ENCODE measurements at regions not wholly inside any gene's neighbourhood (a gene's known extent, or its start where the extent isn't known, plus 50 kb on each side); places are given as distances from the start of the nearest gene placed in this dataset.
"Not testable (repeated sequence)": the region's sequence is repeated elsewhere in the genome, so short reads cannot be mapped to it uniquely, and the experiment has no call there.

GRCh38 chr10:109062371-109062770 lies 860.9 kb downstream of the XPNPEP1 start:
- ATAC-seq (peak; percentile 19), DNase-seq (no peak)
- intact Hi-C loops (cut with DNase I, micrococcal nuclease), result no loop called here
- Histone ChIP-seq H3K4me1 (ENCODE audit: low read depth) (no peaks in the 10 kb centered on the region), H3K4me3 (no peak overlapping the region), H3K36me3 (ENCODE audit: low read depth) (no peaks in the 10 kb centered on the region), H3K9me3 (no peaks in the 10 kb centered on the region)
- TF ChIP-seq CTCF (IDR thresholded peaks at IDR 0.05), result no peak

GRCh38 chr10:109055243-109055642 lies 868.1 kb downstream of the XPNPEP1 start:
- no peak for TF ChIP-seq CTCF (IDR thresholded peaks at IDR 0.05)

GRCh38 chr10:109047856-109048255 lies 875.5 kb downstream of the XPNPEP1 start:
- intact Hi-C loops (cut with DNase I, micrococcal nuclease), result no loop called here
- TF ChIP-seq CTCF (IDR thresholded peaks at IDR 0.05), result no peak
- DNase-seq (no peak), ATAC-seq (no peak)
- no peaks in the 10 kb centered on the region for H3K36me3 ChIP-seq (ENCODE audit: low read depth)
- no peak overlapping the region for H3K4me3 ChIP-seq
- H3K9me3 ChIP-seq, result no peaks in the 10 kb centered on the region
- no peaks in the 10 kb centered on the region for H3K4me1 ChIP-seq (ENCODE audit: low read depth)

More at GRCh38 chr10:109055243-109055642, 868.1 kb downstream of the XPNPEP1 start:
- no peaks in the 10 kb centered on the region for H3K36me3 ChIP-seq (ENCODE audit: low read depth)
- no peaks in the 10 kb centered on the region for H3K9me3 ChIP-seq
- H3K4me3 ChIP-seq, result no peak overlapping the region
- ATAC-seq (no peak), DNase-seq (no peak)
- intact Hi-C loops (cut with DNase I, micrococcal nuclease), result no loop called here
- H3K4me1 ChIP-seq (ENCODE audit: low read depth), result no peaks in the 10 kb centered on the region

GRCh38 chr10:109046427-109046826 lies 876.9 kb downstream of the XPNPEP1 start:
- H3K4me3 ChIP-seq; ATAC-seq; DNase-seq; intact Hi-C loops (cut with DNase I, micrococcal nuclease); H3K36me3 ChIP-seq (ENCODE audit: low read depth); H3K4me1 ChIP-seq (ENCODE audit: low read depth); H3K9me3 ChIP-seq: not testable (repeated sequence)

- DNase-seq (no peak), ATAC-seq (no peak)
- TF ChIP-seq CTCF (IDR thresholded peaks at IDR 0.05), result no peak
- H3K4me3 ChIP-seq, result no peak overlapping the region
- no peaks in the 10 kb centered on the region for H3K36me3 ChIP-seq (ENCODE audit: low read depth)
- no peaks in the 10 kb centered on the region for H3K4me1 ChIP-seq (ENCODE audit: low read depth)
- intact Hi-C loops (cut with DNase I, micrococcal nuclease), result no loop called here
- H3K9me3 ChIP-seq, result no peaks in the 10 kb centered on the region
These were observed 882.7 kb downstream of the XPNPEP1 start for GRCh38 chr10:109040622-109041021.

- no peaks in the 10 kb centered on the region for H3K9me3 ChIP-seq
- no peak for TF ChIP-seq CTCF (IDR thresholded peaks at IDR 0.05)
- H3K4me1 ChIP-seq (ENCODE audit: low read depth), result no peaks in the 10 kb centered on the region
- no peak overlapping the region for H3K4me3 ChIP-seq
- H3K36me3 ChIP-seq (ENCODE audit: low read depth), result no peaks in the 10 kb centered on the region
- ATAC-seq (no peak), DNase-seq (no peak)
- intact Hi-C loops (cut with DNase I, micrococcal nuclease), result no loop called here
These were observed 885.3 kb downstream of the XPNPEP1 start for GRCh38 chr10:109037978-109038377.

Measured in mucosa of descending colon (tissue), 3 donors.